ENCODE measurements at regions not wholly inside any gene's neighbourhood (a gene's known extent, or its start where the extent isn't known, plus 50 kb on each side); places are given as distances from the start of the nearest gene placed in this dataset.
A peak's percentile ranks its signal among the peaks of the same experiment; 100 is the strongest.

DNA sequence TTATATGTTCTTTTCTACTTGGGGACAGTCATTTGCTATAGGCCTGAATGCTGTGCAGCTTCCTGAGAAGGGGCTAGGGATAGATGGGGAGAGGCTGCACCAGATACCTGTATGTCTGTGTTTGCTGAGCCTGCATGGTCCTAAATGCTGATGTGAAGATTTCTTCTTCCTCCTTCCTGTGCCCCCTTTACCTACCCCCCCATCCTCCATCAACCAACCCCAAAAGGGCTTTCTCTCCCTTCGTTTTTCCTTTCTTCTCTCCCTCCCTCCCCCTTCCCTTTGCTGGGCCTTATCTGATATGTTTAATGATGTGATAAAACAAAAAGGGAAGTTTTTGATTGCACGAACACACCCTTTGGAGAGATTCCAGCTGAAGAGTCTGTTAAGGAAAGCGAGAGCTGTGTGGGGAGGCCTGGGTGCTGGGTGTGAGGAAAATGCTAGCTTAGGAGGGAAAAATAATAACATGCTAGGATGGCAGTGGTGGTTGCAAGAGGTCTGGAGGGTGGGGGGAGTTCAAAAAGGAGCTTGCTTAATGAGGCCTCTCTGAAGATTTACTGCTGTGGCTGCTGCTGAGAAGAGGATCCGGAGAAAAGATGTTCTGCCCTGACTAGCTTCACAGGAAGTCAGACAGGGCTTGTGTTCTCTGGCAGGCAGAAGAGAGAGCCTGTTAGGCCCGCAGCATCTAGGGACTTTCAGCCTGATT, 101.8 kb downstream of the SAMD9 start:
- DNase-seq, result peak in 1 of 2 donors; percentile 87

DNA sequence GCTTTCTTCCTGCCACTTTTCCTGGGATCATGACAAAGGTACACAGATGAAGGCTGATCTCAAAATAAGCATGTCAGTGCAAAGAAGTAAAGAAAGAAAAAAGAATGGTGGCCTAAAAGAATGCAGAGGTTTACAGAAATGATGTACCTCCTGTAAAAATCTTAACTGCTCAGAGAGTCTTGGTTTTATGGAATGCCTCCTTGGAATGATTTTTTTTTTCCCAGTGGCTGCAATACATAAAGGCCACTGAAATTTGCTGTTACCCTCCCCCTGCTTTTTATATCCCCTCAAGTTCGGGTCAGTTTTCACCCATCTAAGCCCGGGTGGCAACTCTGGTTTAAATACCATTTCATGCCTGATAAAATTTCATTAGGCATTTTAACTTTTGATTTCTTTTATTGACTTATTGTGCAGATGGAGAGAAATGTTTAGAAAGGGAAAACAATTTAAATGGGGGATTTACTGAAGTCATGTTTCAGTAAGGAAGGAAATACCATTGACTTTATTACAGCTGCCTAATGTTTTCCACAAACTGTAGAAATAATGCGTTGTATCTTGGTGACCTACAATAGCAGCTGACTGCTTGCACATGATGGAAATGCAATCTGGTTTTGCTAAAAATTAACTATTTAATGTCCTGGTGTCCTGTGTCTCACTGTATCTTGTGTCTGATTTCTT, 102.5 kb downstream of the SAMD9 start:
- DNase-seq, result no peak

- DNase-seq, result peak in 1 of 2 donors; percentile 44
Measured at GRCh38 chr7:93014410-93014809, 103.4 kb downstream of the SAMD9 start.

GRCh38 chr7:93013446-93014061, 104.2 kb downstream of the SAMD9 start:
- no peak for DNase-seq

- DNase-seq, result no peak
Measured at GRCh38 chr7:93011351-93012294, 106.2 kb downstream of the SAMD9 start.

GRCh38 chr7:93008833-93009232, 108.9 kb downstream of the SAMD9 start:
- DNase-seq, result no peak

DNA sequence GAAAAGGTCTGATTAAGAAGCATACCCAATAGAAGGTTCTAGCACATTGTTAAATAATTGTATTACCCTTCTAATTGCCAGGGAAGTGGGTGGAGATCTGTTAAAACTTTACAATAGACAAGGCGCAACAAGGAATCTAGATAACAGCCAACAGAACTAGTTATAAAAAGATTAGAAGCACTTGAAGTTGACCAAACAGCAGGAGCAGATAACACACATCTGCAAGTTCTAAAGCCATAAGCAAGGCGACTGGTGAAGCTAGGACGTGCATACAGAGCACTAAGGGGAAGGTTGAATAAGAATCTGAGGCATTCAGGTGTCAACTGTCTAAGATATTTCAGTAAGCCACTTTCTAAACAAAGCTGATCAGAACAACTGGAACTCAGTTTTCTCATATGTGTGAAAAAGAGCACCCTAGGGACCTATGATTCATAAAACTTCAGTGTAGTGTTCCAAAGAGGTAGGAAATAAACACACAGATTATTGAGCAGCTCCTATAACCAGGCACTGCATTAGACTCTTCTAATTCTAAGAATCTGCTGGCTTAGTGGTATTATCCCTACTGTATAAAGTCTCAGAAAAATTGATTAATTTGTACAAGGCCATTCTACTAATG, 111.2 kb downstream of the SAMD9 start:
- no peak for DNase-seq

DNA sequence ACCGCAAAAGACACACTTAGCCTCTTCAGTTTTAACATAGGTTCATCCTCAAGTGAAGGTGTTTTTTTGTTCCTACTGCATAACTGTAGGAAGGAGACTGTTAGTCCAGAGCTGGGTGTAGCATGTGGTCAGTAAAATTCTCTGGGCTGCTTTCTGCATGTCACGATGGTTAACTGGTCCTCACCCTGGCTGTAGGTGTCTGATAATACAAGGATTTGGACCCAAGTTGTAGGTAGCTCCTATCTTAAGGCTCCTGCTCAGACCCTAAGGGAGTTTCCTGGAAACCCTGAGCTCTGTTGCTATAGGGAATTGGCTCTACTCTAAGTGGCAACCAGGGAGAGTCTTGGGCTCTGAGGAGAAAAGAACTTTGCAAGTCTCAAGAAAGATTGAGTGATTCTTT, 112.9 kb downstream of the SAMD9 start:
- DNase-seq, result no peak

DNA sequence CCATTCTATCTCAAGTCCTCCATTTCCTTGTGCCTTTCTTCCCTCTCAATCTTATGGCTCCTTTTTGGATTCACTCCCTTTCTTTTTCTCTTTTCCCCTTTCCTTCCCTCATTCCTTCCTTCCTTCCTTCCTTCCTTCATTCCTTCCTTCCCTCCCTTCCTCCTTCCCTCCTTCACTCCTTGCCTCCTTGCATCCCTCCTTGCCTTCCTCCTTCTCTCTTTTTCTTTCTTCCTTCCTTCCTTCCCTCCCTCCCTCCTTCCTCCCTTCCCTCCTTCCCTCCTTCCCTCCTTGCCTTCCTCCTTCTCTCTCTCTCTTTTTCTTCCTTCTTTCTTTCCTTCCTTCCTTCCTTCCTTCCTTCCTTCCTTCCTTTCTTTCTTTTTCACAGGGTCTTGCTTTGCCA, 120.1 kb downstream of the SAMD9 start:
- DNase-seq, result no peak

GRCh38 chr7:92997152-92997551, 120.6 kb downstream of the SAMD9 start:
- no peak for DNase-seq

GRCh38 chr7:92994901-92995300, 122.9 kb downstream of the SAMD9 start:
- DNase-seq, result no peak

DNA sequence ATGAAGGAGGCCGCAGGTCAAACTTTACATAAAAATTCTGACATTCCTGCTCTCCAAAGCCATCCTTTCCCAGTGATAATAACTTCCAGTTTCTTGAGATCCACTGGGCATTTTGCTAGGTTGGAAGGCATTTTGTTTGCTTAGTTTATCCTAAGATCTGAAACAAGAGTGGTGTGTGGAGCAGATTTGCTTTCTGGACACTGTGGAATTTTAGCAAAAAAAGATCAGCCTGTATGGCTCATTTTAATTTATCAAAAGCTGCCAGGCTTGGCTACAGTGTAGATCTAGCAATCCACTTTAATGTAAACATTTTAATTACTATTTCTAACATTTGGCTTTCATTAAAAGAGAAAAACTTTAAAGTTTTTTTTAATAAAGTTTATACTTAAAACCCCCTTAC, 124.8 kb downstream of the SAMD9 start:
- DNase-seq, result no peak

GRCh38 chr7:92992483-92992882, 125.3 kb downstream of the SAMD9 start:
- no peak for DNase-seq

DNA sequence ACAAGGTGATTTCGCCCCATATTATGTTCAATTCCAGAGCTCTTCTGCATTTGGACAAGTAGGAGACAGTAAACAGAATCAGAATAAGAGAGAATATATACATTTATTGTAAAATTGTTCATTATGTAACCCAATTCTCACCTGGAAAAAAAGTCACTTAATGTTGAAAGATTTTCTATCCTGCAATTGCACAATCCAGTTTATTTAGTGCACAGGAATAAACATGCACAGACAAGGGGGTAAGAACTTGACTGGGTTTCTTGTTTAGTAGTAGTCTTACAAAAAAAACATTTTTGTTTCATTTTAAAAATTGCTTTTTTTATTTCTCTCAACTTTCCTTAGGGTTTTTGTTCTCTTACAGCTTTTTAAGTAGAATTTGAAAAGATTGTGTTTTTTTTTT, 126.6 kb downstream of the SAMD9 start:
- no peak for DNase-seq

DNA sequence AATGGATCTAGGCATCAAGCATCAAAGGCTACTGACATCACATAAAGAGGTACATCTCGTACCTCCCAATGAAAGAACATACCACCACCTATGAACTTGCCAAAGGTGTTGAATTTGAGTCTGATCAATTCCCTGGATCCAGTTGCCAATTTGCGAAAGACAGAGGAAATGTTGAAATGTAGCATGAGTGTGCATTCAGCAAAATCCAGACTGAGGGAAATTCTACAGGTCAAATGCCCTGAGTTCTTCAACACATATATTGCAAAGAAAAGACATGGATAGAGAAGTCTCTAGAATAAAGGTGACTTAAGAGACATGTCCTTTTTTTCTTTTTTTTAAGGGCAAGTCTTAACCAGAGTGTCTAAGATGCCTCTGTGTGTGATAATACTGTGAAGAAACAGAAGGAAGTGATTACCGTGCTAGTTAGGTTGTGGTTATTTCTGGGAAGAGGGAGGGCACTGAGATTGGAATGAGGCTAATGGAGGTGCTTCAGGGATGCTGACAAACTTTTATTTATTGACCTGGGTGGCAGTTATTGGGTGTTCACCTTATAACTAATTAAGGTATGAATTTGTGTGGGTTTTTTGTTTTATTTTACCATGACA, 128.7 kb downstream of the SAMD9 start:
- no peak for DNase-seq

DNA sequence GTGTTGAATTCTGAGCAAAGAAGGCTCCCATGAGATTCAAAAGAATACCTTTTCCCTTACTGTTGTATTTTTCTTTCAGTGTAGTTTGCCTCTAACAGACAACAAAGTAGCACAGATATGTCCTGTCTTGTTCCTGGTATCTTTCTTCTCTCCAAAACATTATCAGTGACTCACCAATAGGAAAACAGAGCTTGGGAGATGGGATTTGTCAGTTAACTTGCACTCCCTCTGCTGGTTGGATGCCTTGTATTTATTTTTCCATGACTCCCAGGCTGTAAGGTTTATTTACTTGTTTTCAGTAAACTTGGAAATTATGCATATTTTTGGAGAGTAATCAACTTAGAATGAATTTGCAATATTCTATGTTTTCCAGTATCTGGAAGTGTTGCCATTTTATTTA, 129.7 kb downstream of the SAMD9 start:
- no peak for DNase-seq

DNA sequence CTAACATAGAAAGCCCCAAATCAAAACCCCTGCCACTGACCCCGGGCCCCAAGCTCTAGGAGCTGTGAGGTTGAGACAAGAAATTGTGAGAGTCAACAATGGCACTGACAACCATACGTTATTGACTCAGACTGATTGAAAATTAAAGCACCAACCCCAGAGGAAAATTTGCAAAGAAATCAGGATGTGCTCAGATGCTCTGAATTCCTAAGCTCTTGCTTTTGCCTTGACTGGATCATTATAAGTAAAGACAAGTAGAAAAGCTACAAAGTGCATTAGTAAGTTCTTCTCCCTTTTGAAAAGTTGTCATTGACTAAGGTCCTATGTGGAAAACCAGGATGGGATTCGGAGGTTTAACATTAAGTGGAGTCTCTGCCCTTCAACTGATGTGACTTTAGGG, 130.2 kb downstream of the SAMD9 start:
- no peak for DNase-seq

GRCh38 chr7:92987095-92987494, 130.7 kb downstream of the SAMD9 start:
- no peak for DNase-seq

- DNase-seq, result no peak
Measured at GRCh38 chr7:92982928-92983327, 134.9 kb downstream of the SAMD9 start.

GRCh38 chr7:92976931-92977330, 140.6 kb upstream of the CDK6 start:
- no peak for DNase-seq

- no peak for DNase-seq
Measured at GRCh38 chr7:92973974-92974373, 137.6 kb upstream of the CDK6 start.

- DNase-seq, result no peak
Measured at GRCh38 chr7:92973293-92973731, 136.9 kb upstream of the CDK6 start.
